GM10248 (cell line): ENCODE measurements at regions not wholly inside any gene's neighbourhood (a gene's known extent, or its start where the extent isn't known, plus 50 kb on each side); places are given as distances from the start of the nearest gene placed in this dataset.

Experiments used
- CTCF ChIA-PET: fragments of 300-600 bp; sonication (Branson Sonifier 250); formaldehyde crosslinking; extraction: SDS; loops from one replicate; lab custom pipeline; 2021; ENCODE audit warnings: antibody characterized with exemption; lab: Yijun Ruan, JAX
- POLR2A ChIA-PET: fragments of 350-650 bp; sonication (Branson Sonifier 250); formaldehyde crosslinking; extraction: SDS; loops from one replicate; lab custom pipeline; 2020; ENCODE audit warnings: antibody characterized with exemption; lab: Yijun Ruan, JAX
- DNase-seq: peaks from one replicate; pipeline ENCODE4 v3.0.0; 2012; ENCODE audit errors: extremely low spot score
- TF ChIP-seq, protein P1 (sequence below): IDR thresholded peaks from 2 replicates; pipeline ENCODE4 v1.5.1; 2012; ENCODE audit warnings: mild to moderate bottlenecking, low read depth; ENCODE audit errors: extremely low read depth, missing control alignments, control extremely low read depth

DNA sequence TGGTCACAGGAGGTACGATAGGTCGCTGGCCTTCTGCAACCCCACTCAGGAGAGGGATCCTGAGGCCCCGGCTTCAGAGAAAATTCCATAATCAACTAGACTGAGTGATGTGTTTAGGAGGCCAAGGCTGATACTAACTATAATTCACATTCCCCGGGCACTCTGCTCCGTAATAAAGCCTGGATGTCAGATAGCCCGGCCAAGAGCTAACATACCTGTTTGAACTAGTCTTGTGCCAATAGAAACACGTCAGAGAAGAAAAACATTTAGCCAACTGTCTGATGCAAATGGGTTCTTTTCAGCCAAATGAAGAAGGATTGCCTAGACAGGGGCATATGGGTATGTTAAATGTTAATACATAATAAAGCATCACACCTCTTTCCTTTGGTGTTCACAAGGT lies 204.2 kb downstream of the TSHZ3 start:
- ChIA-PET CTCF (no interaction called here), POLR2A (no interaction called here)
- TF ChIP-seq, protein P1, sequence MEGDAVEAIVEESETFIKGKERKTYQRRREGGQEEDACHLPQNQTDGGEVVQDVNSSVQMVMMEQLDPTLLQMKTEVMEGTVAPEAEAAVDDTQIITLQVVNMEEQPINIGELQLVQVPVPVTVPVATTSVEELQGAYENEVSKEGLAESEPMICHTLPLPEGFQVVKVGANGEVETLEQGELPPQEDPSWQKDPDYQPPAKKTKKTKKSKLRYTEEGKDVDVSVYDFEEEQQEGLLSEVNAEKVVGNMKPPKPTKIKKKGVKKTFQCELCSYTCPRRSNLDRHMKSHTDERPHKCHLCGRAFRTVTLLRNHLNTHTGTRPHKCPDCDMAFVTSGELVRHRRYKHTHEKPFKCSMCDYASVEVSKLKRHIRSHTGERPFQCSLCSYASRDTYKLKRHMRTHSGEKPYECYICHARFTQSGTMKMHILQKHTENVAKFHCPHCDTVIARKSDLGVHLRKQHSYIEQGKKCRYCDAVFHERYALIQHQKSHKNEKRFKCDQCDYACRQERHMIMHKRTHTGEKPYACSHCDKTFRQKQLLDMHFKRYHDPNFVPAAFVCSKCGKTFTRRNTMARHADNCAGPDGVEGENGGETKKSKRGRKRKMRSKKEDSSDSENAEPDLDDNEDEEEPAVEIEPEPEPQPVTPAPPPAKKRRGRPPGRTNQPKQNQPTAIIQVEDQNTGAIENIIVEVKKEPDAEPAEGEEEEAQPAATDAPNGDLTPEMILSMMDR: no peak
- DNase-seq: no peak

DNA sequence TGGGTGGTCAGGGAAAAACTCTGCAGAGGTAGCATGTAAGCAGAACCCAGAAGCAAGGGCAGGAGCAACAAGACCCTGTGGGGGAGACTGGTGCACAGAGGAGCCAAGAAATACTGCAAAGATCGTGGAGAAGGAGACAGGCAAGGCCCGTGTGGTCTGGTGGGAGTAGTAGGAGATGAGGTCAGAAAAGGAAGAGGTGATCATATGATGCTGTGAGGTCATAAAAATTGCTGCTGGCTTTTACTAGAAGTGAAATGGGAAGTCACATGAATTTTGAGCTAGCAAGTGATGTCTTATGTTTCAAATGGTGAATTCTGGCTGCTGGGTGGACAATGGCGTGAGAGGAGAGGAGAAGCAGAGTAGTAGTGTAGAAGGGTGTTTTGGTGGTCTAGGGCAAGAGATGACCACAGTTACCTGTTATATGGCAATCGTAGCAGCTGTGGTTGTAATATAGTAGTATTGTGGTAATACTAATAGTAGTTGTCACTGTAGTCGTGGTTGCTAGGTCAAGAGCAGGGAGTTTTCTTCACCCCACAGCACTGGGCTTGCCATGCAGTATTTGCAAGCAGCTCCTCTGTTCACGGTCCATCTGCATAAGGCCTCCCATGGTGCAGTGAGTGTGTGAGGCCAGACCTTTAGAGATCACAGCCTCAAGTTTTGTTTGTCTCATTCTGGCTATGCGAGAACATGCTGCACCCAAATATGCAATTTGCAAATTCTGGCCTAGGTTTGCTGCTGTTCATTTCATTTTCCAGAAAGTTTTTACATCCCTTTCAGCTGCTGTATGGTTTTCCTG lies 205.0 kb downstream of the TSHZ3 start:
- POLR2A ChIA-PET: no interaction called here
- DNase-seq: no peak
- CTCF ChIA-PET: no interaction called here
- TF ChIP-seq, protein P1: no peak

DNA sequence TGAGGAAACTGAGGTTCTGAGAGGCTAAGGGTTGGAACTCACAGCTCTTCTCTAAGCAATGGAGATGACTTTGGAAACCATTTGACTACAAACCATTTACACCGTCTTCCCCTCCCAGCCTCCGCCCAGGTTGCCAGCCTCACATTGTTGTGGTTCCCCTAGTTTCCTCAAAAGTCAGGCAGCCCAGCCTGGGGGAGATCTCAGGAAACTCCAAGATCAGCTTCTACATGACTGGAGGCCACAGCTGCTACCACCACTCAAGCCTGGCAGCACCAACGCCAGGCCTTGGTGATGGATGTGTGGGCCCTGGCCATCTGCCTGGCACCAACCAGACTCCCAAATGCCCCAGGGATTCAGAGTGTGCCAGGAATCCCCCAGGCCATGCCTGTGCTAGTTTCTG lies 207.9 kb downstream of the TSHZ3 start:
- DNase-seq: no peak
- ChIA-PET POLR2A (no interaction called here), CTCF (no interaction called here)
- TF ChIP-seq, protein P1: no peak

DNA sequence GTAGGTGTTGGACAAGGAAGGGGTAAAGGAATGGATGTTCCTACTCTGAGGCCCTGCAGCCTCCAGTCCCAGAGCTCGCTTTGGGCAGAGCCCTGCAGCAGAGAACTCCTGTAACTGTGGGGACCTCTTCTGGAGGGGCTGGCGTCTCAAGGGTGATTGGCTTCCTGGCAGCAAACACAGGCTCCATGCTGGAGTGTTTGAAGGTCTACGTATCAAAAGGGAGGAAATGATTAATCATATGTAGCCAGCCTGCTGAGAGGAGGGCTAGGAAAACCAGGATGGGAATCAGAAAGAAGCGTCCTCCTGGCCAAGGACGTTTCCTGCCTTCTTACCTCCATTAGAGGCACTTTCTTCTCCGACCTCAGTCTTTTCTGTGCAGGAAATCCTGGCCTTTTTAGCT lies 208.5 kb downstream of the TSHZ3 start:
- CTCF ChIA-PET: no interaction called here
- POLR2A ChIA-PET: no interaction called here
- TF ChIP-seq, protein P1: no peak
- DNase-seq: no peak

DNA sequence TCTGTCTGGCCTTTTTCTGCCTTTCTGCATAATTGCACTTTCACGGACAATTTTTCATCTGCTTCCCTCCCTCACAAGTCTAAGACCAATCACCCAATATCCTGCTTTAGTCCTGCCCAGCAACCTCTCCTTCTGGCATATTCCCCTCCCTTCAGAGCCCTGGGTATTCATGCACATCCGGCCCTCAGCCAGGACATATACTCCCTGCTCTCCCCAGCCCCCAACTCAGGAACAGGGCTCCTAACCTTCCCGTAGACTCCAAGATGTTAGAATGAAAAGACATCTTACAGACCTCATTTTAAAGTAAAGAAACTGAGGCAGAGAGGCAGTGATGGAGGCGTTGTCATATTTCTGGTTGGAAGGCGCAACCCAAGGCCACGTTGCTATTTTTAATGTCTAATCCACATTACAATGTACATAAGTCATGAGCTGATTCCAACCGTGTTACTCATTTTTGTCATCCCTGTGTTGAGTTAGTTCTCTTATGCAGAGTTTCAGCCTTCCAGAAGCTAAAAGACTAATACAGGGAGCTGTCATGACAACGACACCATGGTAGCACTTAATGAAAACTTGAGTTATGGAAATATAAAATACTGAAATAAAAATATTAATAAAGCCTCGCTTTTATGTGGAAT lies 209.2 kb downstream of the TSHZ3 start:
- ChIA-PET CTCF (no interaction called here), POLR2A (no interaction called here)
- TF ChIP-seq, protein P1: no peak

DNA sequence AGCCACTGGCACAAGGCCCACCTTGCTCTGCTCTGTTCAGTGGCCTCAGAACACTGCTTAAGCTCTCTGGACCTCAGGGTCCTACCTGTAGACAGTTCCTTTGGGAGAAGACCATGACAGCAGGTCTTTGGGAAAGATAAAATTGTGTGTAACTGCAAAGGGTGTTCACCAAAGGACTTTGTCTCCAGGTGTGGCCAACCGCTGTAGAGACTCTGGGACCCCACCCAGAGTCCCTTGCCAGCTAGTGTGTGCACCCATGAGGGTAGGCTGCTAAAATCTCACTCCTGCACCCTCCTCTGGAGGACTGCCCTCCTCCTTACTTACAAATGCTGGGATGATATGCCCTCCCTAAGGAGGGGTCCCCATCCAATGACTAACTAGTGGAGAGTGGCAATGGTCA lies 211.2 kb downstream of the TSHZ3 start:
- CTCF ChIA-PET: no interaction called here
- POLR2A ChIA-PET: no interaction called here
- TF ChIP-seq, protein P1: no peak
- no peak for DNase-seq

More for the DNA sequence above, 209.2 kb downstream of the TSHZ3 start:
- DNase-seq: no peak
